Esophagus squamous epithelium (tissue), 4 donors: ENCODE measurements at regions not wholly inside any gene's neighbourhood (a gene's known extent, or its start where the extent isn't known, plus 50 kb on each side); places are given as distances from the start of the nearest gene placed in this dataset.

Experiments
- POLR2A ChIP-seq, 4 donors: fragments of 450-650 bp; IDR thresholded peaks; one replicate each; pipeline ENCODE4 v1.6.1; 2017; ENCODE audit warnings: antibody characterized with exemption in 4 of 4, mild to moderate bottlenecking in 4 of 4, moderate library complexity in 3 of 4
- TF ChIP-seq, protein P1 (sequence below), 6 experiments: fragments of 450-650 bp in 4 of 6; fragments of 200-600 bp in 2 of 6; sonication (generic) in 2 of 6; IDR thresholded peaks; one replicate each; pipeline ENCODE4 v1.5.1; 2016 to 2019; ENCODE audit warnings: antibody characterized with exemption in 6 of 6, mild to moderate bottlenecking in 4 of 6, moderate library complexity in 4 of 6

DNA sequence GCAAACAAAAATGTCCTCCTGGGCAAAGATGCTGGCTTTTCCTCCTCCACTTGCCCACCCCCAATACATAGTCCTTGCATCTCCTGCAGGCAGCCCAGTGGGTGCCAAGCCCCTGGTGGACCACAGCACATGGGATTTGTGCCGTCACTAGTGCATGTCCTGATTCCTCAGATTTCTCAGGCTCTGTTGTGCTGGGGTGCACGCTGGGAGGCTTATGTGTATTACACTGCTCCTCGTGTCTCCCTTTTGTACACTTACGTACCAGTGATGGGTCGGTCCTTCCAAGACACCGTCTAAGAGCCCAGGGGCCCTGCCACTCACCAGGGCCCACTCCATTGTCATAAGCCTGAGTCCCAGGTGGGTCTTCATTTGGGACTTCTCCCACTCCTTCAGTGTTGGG is 70.1 kb downstream of the PLXNA1 start:
- TF ChIP-seq, protein P1, sequence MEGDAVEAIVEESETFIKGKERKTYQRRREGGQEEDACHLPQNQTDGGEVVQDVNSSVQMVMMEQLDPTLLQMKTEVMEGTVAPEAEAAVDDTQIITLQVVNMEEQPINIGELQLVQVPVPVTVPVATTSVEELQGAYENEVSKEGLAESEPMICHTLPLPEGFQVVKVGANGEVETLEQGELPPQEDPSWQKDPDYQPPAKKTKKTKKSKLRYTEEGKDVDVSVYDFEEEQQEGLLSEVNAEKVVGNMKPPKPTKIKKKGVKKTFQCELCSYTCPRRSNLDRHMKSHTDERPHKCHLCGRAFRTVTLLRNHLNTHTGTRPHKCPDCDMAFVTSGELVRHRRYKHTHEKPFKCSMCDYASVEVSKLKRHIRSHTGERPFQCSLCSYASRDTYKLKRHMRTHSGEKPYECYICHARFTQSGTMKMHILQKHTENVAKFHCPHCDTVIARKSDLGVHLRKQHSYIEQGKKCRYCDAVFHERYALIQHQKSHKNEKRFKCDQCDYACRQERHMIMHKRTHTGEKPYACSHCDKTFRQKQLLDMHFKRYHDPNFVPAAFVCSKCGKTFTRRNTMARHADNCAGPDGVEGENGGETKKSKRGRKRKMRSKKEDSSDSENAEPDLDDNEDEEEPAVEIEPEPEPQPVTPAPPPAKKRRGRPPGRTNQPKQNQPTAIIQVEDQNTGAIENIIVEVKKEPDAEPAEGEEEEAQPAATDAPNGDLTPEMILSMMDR (IDR thresholded peaks at IDR 0.05): no peak
- no peak for TF ChIP-seq POLR2A (IDR thresholded peaks at IDR 0.05)
